Right lobe of liver (tissue), 6 donors: ENCODE measurements at regions not wholly inside any gene's neighbourhood (a gene's known extent, or its start where the extent isn't known, plus 50 kb on each side); places are given as distances from the start of the nearest gene placed in this dataset.

Experiments
- ATAC-seq, 4 donors: fragments of 200-7000 bp; cut with Tn5 transposase; one replicate each; pipeline ENCODE4 v1.9.1; 2020; ENCODE audit warnings: mild to moderate bottlenecking in 4 of 4, moderate library complexity in 4 of 4
- DNase-seq, 3 donors: peaks; one replicate each; pipeline ENCODE4 v3.0.0-alpha.2; 2020
- H3K27ac ChIP-seq, 3 donors: fragments of 200-600 bp; one replicate each; pipeline ENCODE4 v1.8.0; 2022
- H3K27me3 ChIP-seq, 2 donors: fragments of 200-600 bp; one replicate each; pipeline ENCODE4 v1.8.0; 2022
- H3K36me3 ChIP-seq, 4 donors: fragments of 200-600 bp; sonication (generic) in 1 of 4; one replicate each; pipeline versions ENCODE4 v1.5.1 to v1.8.0; 2017 to 2022; ENCODE audit warnings: control low read depth in 1 of 4
- H3K4me1 ChIP-seq, 4 donors: fragments of 200-600 bp; sonication (generic) in 1 of 4; one replicate each; pipeline versions ENCODE4 v1.5.1 to v1.8.0; 2017 to 2022; ENCODE audit warnings: control low read depth in 1 of 4
- H3K4me3 ChIP-seq, 3 donors: fragments of 200-600 bp; one replicate each; pipeline ENCODE4 v1.8.0; 2022
- H3K9me3 ChIP-seq, 4 donors: fragments of 200-600 bp; sonication (generic) in 1 of 4; one replicate each; pipeline versions ENCODE4 v1.5.1 to v1.8.0; 2017 to 2022; ENCODE audit warnings: control low read depth in 1 of 4
- CTCF ChIP-seq, 4 donors: fragments of 200-600 bp in 3 of 4; fragments of 450-650 bp in 1 of 4; IDR thresholded peaks; one replicate each; pipeline versions ENCODE4 v1.5.1 to v1.8.0; 2016 to 2022; ENCODE audit warnings: antibody characterized with exemption in 4 of 4, mild to moderate bottlenecking in 2 of 4
- POLR2A ChIP-seq: fragments of 450-650 bp; IDR thresholded peaks from one replicate; pipeline ENCODE4 v1.6.1; 2017; ENCODE audit warnings: antibody characterized with exemption, mild to moderate bottlenecking
- WGBS: methylation state at CpG from one replicate; pipeline ENCODE4 v1.1.6; 2018; ENCODE audit warnings: low coverage, low lambda C conversion rate; ENCODE audit not compliant: insufficient coverage; ENCODE audit errors: missing lambda C conversion rate; 5-methylcytosine and 5-hydroxymethylcytosine counted together
- intact Hi-C, 2 donors: fragments of 100-400 bp; cut with DNase I; formaldehyde crosslinking; loops; one replicate each; pipeline versions ENCODE4 v1.11.2 to v1.14.1; 2022
- donor health status: DM: no; HTN: yes; CAD: no.
- donor health status: DM: no; HTN: no; CAD: no.
- donor health status: DM: no; HTN: no; CAD: no.
- donor health status: DM: no; HTN: yes; CAD: no.
- donor health status: DM: no; HTN: yes; CAD: no.

- WGBS = 73% methylated on average over 1 of the region's 5 CpGs
- Histone ChIP-seq H3K27ac (no peak overlapping the region), H3K36me3 (no peaks in the 10 kb centered on the region), H3K9me3 (no peaks in the 10 kb centered on the region), H3K27me3 (no peaks in the 10 kb centered on the region), H3K4me1 (no peaks in the 10 kb centered on the region), H3K4me3 (no peak overlapping the region)
- TF ChIP-seq CTCF (IDR thresholded peaks at IDR 0.05) = no peak
- no peak for TF ChIP-seq POLR2A
- intact Hi-C loops = no loop called here
- no peak for ATAC-seq
- no peak for DNase-seq
Measured at GRCh38 chr4:175413561-175413960, 398.5 kb downstream of the GPM6A start.

GRCh38 chr4:175414602-175415001 is 397.5 kb downstream of the GPM6A start:
- no peaks in the 10 kb centered on the region for H3K9me3 ChIP-seq

GRCh38 chr4:175418516-175418915 is 393.5 kb downstream of the GPM6A start:
- DNase-seq (no peak), ATAC-seq (no peak)
- intact Hi-C loops = no loop called here

More at GRCh38 chr4:175414602-175415001, 397.5 kb downstream of the GPM6A start:
- Histone ChIP-seq H3K4me3 (no peak overlapping the region), H3K36me3 (no peaks in the 10 kb centered on the region), H3K4me1 (no peaks in the 10 kb centered on the region), H3K27me3 (no peaks in the 10 kb centered on the region), H3K27ac (no peak overlapping the region)
- no peak for ATAC-seq
- TF ChIP-seq POLR2A (no peak), CTCF (IDR thresholded peaks at IDR 0.05) (no peak)
- 38% methylated on average over 2 of the region's 2 CpGs for WGBS
- intact Hi-C loops = no loop called here
- DNase-seq = no peak

GRCh38 chr4:175419236-175419718 is 392.8 kb downstream of the GPM6A start:
- H3K27ac ChIP-seq = no peak overlapping the region
- H3K4me1 ChIP-seq = no peaks in the 10 kb centered on the region
- TF ChIP-seq POLR2A = no peak
- TF ChIP-seq CTCF (IDR thresholded peaks at IDR 0.05) = no peak
- ATAC-seq = no peak
- H3K9me3 ChIP-seq = no peaks in the 10 kb centered on the region
- no peak overlapping the region for H3K4me3 ChIP-seq
- no peaks in the 10 kb centered on the region for H3K36me3 ChIP-seq
- 25% methylated on average over 2 of the region's 2 CpGs for WGBS
- intact Hi-C loops = no loop called here
- no peaks in the 10 kb centered on the region for H3K27me3 ChIP-seq
- DNase-seq = no peak

More at GRCh38 chr4:175418516-175418915, 393.5 kb downstream of the GPM6A start:
- 42% methylated on average over 3 of the region's 3 CpGs for WGBS
- Histone ChIP-seq H3K9me3 (no peaks in the 10 kb centered on the region), H3K36me3 (no peaks in the 10 kb centered on the region), H3K4me1 (no peaks in the 10 kb centered on the region), H3K27ac (no peak overlapping the region), H3K4me3 (no peak overlapping the region), H3K27me3 (no peaks in the 10 kb centered on the region)
- no peak for TF ChIP-seq POLR2A
- no peak for TF ChIP-seq CTCF (IDR thresholded peaks at IDR 0.05)

GRCh38 chr4:175421506-175421905 is 390.6 kb downstream of the GPM6A start:
- Histone ChIP-seq H3K9me3 (no peaks in the 10 kb centered on the region), H3K36me3 (no peaks in the 10 kb centered on the region), H3K4me3 (no peak overlapping the region), H3K27me3 (no peaks in the 10 kb centered on the region), H3K4me1 (no peaks in the 10 kb centered on the region), H3K27ac (no peak overlapping the region)
- TF ChIP-seq POLR2A (no peak), CTCF (IDR thresholded peaks at IDR 0.05) (no peak)
- intact Hi-C loops = no loop called here
- WGBS = 40% methylated on average over 3 of the region's 3 CpGs
- DNase-seq = no peak
- ATAC-seq = no peak
